ENCODE measurements at regions not wholly inside any gene's neighbourhood (a gene's known extent, or its start where the extent isn't known, plus 50 kb on each side); places are given as distances from the start of the nearest gene placed in this dataset.

- Histone ChIP-seq H2BK15ac (ENCODE audit: low read length) (no peak overlapping the region), H4K20me1 (replicated peaks in 1 of 2; ENCODE audit: control insufficient read depth in 1 of 2, insufficient read depth in 2 of 2, low read length in 2 of 2) (no peaks in the 10 kb centered on the region), H3K27me3 (replicated peaks in 1 of 4; ENCODE audit: control insufficient read depth in 3 of 4, extremely low read depth in 1 of 4, insufficient read depth in 3 of 4, low read length in 3 of 4) (peaks cover 0 to 1% (median 0%) of the 10 kb centered on the region in 4 experiments; a peak in 1 of 7 replicates), H3K27ac (ENCODE audit: low read depth, low read length) (no peak overlapping the region), H3K9ac (replicated peaks in 1 of 4; ENCODE audit: extremely low read depth in 1 of 4, low read depth in 3 of 4, low read length in 3 of 4) (no peak overlapping the region), H4K5ac (ENCODE audit: insufficient read length, low read depth, low read length) (no peak overlapping the region), H2BK5ac (ENCODE audit: low read depth, low read length) (no peak overlapping the region), H3K23ac (ENCODE audit: insufficient read length) (no peak overlapping the region), H3K79me1 (ENCODE audit: low read depth, low read length) (no peaks in the 10 kb centered on the region), H4K91ac (replicated peaks; ENCODE audit: insufficient read length, low read length) (no peak overlapping the region), H3K79me2 (ENCODE audit: control insufficient read depth in 1 of 2, insufficient read depth in 2 of 2, low read length in 2 of 2) (no peaks in the 10 kb centered on the region), H3K9me3 (ENCODE audit: insufficient read depth in 2 of 2, low read depth in 1 of 2, low read length in 1 of 2) (no peaks in the 10 kb centered on the region), H3K4me2 (ENCODE audit: insufficient read depth in 1 of 2, low read depth in 2 of 2, low read length in 2 of 2) (no peak overlapping the region), H4K8ac (ENCODE audit: extremely low read depth, insufficient read depth, low read length) (no peak overlapping the region), H2BK12ac (ENCODE audit: low read depth, low read length) (no peak overlapping the region), H3K18ac (ENCODE audit: extremely low read depth, low read length) (no peak overlapping the region), H3K4ac (replicated peaks; ENCODE audit: insufficient read length, low read depth, low read length) (no peak overlapping the region), H3K14ac (ENCODE audit: insufficient read length) (no peak overlapping the region), H3K4me3 (ENCODE audit: extremely low read depth in 1 of 4, insufficient read depth in 2 of 4, low read depth in 3 of 4, low read length in 4 of 4) (no peak overlapping the region), H2AFZ (ENCODE audit: low read length) (no peak overlapping the region), H3K36me3 (ENCODE audit: control insufficient read depth in 2 of 4, insufficient read depth in 4 of 4, low read length in 3 of 4) (no peaks in the 10 kb centered on the region), H3K4me1 (replicated peaks in 1 of 4; ENCODE audit: control insufficient read depth in 3 of 4, insufficient read depth in 4 of 4, low read length in 3 of 4) (no peaks in the 10 kb centered on the region), H2AK5ac (ENCODE audit: low read depth, low read length) (no peak overlapping the region), H2BK120ac (replicated peaks; ENCODE audit: low read depth, low read length) (no peak overlapping the region), H2BK20ac (ENCODE audit: low read length) (no peak overlapping the region), H3K23me2 (ENCODE audit: low read depth, low read length) (no peaks in the 10 kb centered on the region), H3K56ac (replicated peaks; ENCODE audit: insufficient read length, low read depth, low read length) (no peak overlapping the region)
- ChIA-PET CTCF (ENCODE audit: partially characterized antibody) (interaction anchor here (0.8 to 1.1 kb wide), 2 partner anchors 370 to 511 kb away, joined by 3 read pairs; no protein-coding TSS in a partner anchor), POLR2A (ENCODE audit: partially characterized antibody) (no interaction called here)
- DNase-seq (ENCODE audit: low read depth in 1 of 2, low spot score in 2 of 2) (no peak), FAIRE-seq (no peak)
- TF ChIP-seq KDM4A (IDR thresholded peaks at IDR 0.05; ENCODE audit: low read depth, low read length, severe bottlenecking) (no peak), SP1 (IDR thresholded peaks at IDR 0.05; ENCODE audit: low read depth, low read length) (no peak), BCL11A (IDR thresholded peaks at IDR 0.05; ENCODE audit: low read depth in 2 of 2, low read length in 2 of 2) (no peak), SAP30 (IDR thresholded peaks at IDR 0.05; ENCODE audit: insufficient read depth, insufficient replicate concordance, low read length) (no peak), CEBPB (IDR thresholded peaks at IDR 0.05; ENCODE audit: low read depth, low read length) (no peak), MAFK (IDR thresholded peaks at IDR 0.05; ENCODE audit: low read depth, low read length) (no peak), GABPA (IDR thresholded peaks at IDR 0.05; ENCODE audit: borderline replicate concordance, insufficient read depth, low read length) (no peak), ATF3 (IDR thresholded peaks at IDR 0.05; ENCODE audit: insufficient read depth, low read depth, low read length) (no peak), CTBP2 (IDR thresholded peaks at IDR 0.05; ENCODE audit: borderline replicate concordance, insufficient read depth, insufficient read length, low read length) (no peak), NANOG (IDR thresholded peaks at IDR 0.05; ENCODE audit: insufficient read depth, low read depth, low read length, poor library complexity, severe bottlenecking) (no peak)
- WGBS, 2 experiments (ENCODE audit: extremely low coverage in 1 of 2, insufficient coverage in 1 of 2, insufficient read length in 1 of 2, insufficient replicate concordance in 2 of 2, low coverage in 1 of 2, low lambda C conversion rate in 2 of 2, missing lambda C conversion rate in 1 of 2) = 93% methylated on average over 2 of the region's 2 CpGs; no CpG with 5 or more reads in 1 of the 2 experiments
Measured at GRCh38 chr1:56073614-56074006, 505.8 kb downstream of the PLPP3 start.
